HG03097 (cell line): ENCODE measurements at regions not wholly inside any gene's neighbourhood (a gene's known extent, or its start where the extent isn't known, plus 50 kb on each side); places are given as distances from the start of the nearest gene placed in this dataset.

Experiments used
- ATAC-seq: cut with Tn5 transposase; IDR thresholded peaks from one replicate; pipeline ENCODE4 v1.9.1; 2021; ENCODE audit not compliant: unreplicated experiment, low FRiP score

- ATAC-seq, result no peak
Measured at GRCh38 chr11:80841675-80842074, 1400.8 kb upstream of the TENM4 start.

DNA sequence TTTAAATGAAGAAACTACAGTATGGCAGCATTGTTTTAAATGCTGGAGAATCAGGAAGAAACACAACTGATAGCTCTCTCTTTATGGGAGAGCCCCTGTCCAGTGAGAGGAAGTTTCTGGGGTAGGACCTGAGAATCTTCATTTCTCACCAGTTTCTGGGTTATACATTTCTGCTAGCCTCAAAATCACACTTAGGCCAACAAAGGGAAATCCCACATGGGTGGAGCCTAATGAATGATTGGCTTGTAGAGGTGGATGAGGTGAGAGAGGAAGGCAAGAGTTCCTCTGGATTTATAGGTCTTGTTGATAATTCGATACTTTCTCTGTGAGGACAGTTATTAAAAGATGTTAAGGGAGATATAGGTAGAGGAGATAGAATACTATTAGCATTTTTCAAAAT is 1397.3 kb upstream of the TENM4 start:
- ATAC-seq, result peak; percentile 73

DNA sequence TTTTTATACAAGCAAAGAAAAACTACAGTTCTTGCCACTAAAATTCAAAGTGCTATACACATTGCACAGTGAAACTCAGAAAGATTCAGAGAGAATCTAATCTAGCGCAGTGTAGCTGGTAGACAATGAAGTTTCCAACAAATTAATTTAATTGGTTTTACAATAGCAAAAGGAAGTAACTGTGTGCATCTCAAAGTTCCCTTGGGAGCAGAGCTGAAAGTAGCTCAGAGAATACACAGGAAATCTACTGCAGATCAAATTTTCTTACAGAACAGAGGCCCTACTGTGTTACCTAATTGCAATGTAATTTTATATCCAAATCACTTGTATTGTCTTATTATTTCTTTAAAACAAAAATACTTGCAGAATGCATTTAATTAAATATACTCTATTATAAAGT is 1396.2 kb upstream of the TENM4 start:
- ATAC-seq, result no peak

DNA sequence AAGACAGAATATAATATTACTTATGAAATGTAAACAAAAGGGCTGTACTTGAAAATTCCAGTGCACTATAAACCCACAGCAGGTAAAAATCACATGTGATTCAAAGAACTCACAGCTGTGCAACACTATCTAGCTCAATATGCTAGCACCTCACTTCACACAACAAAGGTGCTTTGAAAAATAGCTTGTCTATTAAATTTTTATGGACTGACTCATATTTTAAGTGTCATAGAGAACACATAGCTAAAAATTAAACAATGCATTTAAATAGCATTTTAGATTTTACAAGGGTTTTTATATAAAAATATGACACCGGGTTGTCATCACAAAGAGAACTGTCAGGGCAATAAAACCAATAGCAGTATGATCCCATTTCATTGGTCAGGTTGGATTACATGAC is 1390.5 kb upstream of the TENM4 start:
- ATAC-seq, result no peak

DNA sequence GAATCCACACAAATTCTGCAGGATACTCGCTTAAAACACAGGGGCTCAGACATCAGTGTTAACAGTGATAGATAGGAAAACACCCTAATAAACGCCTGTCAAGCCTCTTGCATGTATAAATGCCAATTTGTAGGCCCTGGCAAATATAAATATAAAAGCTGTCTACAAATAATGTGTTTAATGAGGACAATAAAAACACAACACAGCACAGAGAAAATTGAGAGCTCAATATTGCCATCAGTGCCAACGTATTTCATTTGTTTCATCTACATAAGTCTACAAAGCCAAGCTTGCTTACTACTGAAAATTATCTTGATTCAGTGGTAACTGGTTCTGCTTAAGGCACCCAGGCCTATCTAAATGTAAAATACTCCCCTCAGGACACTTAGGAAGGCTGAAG is 1387.0 kb upstream of the TENM4 start:
- no peak for ATAC-seq

DNA sequence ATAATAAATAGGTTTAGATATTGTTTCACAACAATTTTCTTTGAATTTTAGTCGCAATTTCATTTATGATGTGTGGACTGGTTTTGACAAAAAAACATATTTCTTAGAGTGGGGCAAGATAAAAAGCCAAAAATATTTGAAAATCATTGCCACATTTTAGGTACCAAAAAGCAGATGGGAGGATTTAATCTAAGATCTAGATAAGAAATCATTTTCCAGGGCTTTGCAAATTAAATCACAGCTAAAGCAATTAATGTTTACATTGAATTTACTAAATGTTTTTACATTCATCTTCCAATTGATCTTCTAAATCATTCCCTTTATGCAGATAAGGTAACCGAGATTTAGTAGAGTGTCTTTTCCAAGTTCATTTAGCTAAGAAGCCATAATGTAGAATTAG is 1386.0 kb upstream of the TENM4 start:
- ATAC-seq, result no peak

DNA sequence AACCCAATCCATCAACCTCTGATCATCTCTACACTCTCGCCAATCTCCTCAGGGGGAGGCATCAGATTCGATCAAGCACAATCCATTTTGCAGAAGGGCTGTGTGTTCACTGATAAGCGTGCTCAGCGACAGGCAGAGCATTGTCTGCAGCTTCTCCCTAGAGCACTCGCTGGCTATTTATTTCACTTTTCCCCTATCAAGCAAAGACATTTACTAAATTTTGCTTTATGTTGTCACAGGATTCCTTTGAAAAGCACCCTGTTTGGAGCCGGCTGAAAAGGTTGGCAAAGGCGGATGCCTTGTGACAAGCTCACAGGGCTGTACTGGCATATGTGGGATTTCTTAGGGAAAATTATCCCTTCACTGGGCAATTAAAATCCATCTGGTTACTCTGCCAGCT is 1381.5 kb upstream of the TENM4 start:
- ATAC-seq, result no peak

DNA sequence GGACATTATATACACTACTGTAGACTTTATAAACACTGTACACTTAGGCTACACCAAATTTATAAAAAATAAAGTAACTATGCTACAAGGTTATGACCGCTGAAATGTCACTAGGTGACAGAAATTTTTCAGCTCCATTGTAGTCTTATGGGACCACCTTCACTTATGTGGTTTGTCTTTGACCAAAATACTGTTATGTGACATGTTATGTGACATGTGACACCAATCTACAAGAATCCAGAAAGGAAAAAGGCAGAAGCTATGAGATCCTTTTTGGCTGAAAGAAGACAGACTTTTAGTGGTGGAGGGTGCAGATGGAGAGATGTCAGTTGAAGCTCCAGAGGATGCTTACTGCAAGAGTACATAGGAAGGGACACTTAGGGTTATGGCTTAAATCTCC is 1378.4 kb upstream of the TENM4 start:
- ATAC-seq, result no peak

DNA sequence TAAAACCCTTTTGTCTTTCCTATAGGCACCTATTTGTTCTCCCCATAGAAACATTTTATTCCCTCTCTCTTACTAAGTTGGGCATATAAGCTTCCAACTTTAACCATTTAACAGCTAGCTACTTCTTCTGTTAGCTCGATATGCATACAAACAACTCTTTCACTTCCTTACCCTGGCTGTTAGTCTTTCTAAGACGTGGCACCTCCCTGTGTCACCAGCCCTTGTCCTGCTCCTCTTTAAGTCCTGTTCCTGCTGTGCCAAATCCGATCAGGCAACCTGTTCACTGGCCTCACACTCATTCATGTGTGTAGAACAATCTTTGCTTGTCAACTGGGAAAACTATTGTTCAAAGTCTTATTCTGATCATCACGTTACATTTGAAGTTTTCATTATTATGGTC is 1376.1 kb upstream of the TENM4 start:
- ATAC-seq, result no peak

GRCh38 chr11:80816454-80816847 is 1375.6 kb upstream of the TENM4 start:
- ATAC-seq, result peak; percentile 22

- ATAC-seq, result peak; percentile 93
Measured at GRCh38 chr11:80815752-80816453, 1375.1 kb upstream of the TENM4 start.

DNA sequence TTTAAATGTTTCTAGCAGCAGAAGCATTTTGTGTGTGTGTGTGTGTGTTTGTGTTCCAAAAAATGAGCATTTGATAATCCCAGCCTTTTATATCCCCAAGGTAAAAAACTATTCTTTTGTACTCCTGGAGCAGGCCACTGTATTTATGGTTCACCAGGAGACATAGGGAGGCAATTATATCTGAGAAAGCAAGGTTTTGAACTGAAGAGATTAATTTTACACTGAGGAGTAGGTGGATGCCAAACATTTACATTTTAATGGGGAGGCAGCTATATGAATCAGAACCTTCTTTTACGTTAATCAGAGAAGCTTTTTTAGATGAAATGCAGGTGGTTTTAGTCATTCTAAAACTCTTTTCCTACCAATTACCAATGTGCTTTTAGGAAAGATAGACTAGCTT is 1374.0 kb upstream of the TENM4 start:
- no peak for ATAC-seq

DNA sequence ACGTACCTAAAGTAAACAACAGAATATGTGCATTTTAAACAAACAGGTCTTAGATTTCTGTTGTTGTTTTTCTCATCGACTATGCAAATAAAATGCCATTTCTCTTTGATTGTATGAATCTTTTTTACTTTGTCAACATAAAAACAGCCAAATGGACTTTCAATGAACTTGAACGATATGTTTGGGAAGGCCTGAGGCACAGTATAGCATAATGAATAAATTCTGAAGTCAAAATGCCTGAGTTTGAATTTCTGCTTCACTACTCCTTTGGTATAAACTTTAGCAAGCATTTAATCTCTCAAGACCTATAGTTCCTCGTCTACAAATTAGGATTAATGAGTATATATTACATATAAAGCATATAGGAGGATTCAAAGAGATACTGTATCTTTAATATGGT is 1369.9 kb upstream of the TENM4 start:
- no peak for ATAC-seq

GRCh38 chr11:80798174-80798573 is 1357.3 kb upstream of the TENM4 start:
- ATAC-seq, result no peak

- no peak for ATAC-seq
Measured at GRCh38 chr11:80783561-80783960, 1342.7 kb upstream of the TENM4 start.

DNA sequence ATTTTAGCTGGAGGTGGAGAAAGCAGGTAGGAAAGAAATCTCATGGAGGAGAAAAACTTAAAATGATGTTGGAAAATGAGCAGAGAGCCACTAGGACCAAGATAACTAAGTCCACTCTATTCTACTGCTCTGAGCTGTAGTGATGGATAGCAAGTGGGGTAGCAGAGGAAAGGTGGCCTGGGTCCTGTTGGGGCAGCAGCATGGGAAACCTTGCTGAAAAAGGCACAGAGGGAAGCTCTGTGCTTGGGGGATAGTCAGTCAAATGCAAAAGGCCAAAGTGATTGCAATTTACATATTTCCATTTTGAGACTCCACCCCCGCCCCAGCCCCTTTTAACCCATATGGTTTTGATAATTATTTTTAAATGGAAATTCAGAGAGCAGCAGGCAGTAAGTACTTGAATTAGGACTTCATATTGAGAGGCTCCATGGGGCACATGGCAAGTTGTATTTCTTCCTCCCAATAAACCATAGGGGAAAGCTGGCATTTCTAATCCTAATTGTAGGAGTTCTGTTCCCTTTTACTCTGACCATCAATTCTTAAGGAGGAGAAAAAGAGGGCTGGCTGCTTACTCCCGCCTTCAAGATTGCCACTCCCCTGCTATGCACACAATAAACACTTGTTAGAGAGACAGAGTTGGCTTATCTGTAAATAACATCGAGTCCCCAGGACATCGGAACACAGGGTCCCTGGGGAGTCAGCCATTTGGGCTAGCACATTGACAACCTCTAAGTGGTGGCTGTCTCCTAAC is 1341.5 kb upstream of the TENM4 start:
- ATAC-seq, result no peak

DNA sequence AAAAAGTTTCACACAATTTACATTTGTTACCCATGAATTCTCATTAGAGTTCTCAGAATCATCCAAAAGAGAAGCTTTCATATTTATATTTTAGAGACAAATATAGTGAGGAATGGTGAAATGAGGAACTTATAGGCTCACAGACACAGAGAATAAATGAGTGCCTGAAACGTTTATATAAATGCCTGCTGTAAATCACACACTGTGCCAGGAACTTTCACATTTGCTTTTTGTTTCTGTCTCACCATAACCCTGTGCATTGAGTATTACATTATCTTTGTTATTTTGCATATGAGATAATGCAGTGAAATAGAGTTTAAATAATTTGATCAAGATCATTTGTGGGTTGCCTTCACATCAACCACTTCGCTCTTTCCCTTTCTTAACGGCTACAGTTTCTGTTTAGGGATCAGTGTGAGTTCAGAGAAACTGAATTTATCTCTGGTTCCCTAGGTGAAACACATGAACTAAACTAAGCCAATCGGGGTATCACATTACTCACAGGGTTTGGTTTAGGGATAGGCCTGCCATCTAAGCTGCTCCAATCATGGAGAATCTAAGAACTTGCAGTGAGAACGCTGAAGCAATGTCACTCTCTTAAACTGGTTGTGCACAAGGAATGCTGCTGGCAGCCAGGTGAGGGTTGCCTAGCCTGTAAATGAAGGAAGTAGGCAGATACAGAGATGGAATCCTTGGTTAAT is 1339.2 kb upstream of the TENM4 start:
- no peak for ATAC-seq

- ATAC-seq, result no peak
Measured at GRCh38 chr11:80778941-80779340, 1338.1 kb upstream of the TENM4 start.

DNA sequence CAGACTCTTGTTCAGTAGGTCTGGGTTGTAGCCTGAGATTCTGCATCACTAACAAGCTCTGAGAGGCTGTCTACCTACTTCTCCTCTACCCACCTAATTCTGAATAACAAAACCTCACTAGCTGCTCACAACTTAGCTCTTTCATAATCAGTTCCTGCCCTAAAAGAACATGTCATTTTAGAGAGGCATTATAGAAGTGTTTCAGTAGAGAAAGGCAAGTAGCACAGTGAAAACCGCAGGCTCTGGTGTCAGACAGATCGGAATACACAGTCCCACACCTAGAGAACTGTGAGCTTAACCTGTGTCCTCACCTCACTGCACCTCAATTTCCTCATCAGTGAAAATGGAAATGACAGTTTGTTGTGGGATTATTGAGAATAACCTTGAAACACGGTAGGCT is 1337.6 kb upstream of the TENM4 start:
- ATAC-seq, result no peak

DNA sequence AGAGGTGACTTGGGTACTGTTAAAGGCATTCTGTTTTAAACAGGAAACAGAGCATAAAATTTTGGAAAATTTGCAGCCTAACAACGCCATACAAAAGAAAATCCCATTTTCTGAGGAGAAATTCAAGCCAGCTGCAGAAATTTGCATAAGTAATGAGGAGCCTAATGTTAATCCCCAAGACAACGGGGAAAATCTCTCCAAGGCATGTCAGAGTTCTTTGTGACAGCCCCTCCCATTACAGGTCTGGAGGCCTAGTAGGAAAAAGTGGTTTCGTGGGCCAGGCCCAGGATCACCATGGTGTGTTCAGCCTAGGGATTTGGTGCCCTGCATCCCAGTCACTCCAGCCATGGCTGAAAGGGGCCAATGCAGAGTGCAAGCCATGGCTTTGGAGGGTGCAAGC is 1333.1 kb upstream of the TENM4 start:
- ATAC-seq, result no peak

- no peak for ATAC-seq
Measured at GRCh38 chr11:80771017-80771416, 1330.2 kb upstream of the TENM4 start.

GRCh38 chr11:80758787-80759186 is 1318.0 kb upstream of the TENM4 start:
- no peak for ATAC-seq
